Endothelial cell of umbilical vein (primary cell): ENCODE measurements at regions not wholly inside any gene's neighbourhood (a gene's known extent, or its start where the extent isn't known, plus 50 kb on each side); places are given as distances from the start of the nearest gene placed in this dataset.

Experiments
- BruUV-seq: library from RNA; stranded (reverse); fragments of 400-500 nt; replicated peaks from 2 replicates; lab custom pipeline; 2021; lab: Mats Ljungman, UMichigan
- CTCF ChIA-PET: fragments of 300-600, 350-600 bp; sonication (Branson Sonifier 250); formaldehyde crosslinking; loops from one replicate; lab custom pipeline; 2021; ENCODE audit warnings: antibody characterized with exemption, inconsistent platforms; lab: Charles Lee
- POLR2A ChIA-PET: fragments of 300-600, 350-600 bp; sonication (Branson Sonifier 250); formaldehyde crosslinking; loops from one replicate; lab custom pipeline; 2021; ENCODE audit warnings: antibody characterized with exemption, inconsistent platforms; lab: Charles Lee
- DNase-seq: peaks from one replicate; pipeline ENCODE4 v3.0.0-alpha.2; 2011; ENCODE audit warnings: low read depth, low spot score
- FAIRE-seq: peaks from 2 replicates; lab custom pipeline; 2011; peaks lifted over from hg19 to GRCh38; lab: Jason Lieb, UNC
- H2AFZ ChIP-seq: 2 replicates; pipeline ENCODE4 v1.6.0; 2012; ENCODE audit warnings: low read depth, low read length, control low read depth, inconsistent platforms
- H3K27ac ChIP-seq: 2 replicates; pipeline ENCODE4 v1.5.1; 2011; ENCODE audit warnings: low read depth, mild to moderate bottlenecking, control low read depth, low read length, moderate library complexity; ENCODE audit not compliant: insufficient read depth
- H3K27me3 ChIP-seq, 2 experiments: 2 replicates each; pipeline versions ENCODE4 v1.6.0 to v1.6.1; 2011; ENCODE audit warnings: low read length in 2 of 2, mixed read lengths in 1 of 2; ENCODE audit not compliant: control insufficient read depth in 2 of 2, insufficient read depth in 2 of 2
- H3K36me3 ChIP-seq, 2 experiments: 2 replicates in 1 of 2; 3 replicates in 1 of 2; pipeline ENCODE4 v1.5.1; 2011; ENCODE audit warnings: low read length in 2 of 2, mild to moderate bottlenecking in 1 of 2, moderate library complexity in 1 of 2; ENCODE audit not compliant: control insufficient read depth in 2 of 2, insufficient read depth in 2 of 2; ENCODE audit errors: extremely low read depth in 1 of 2
- H3K4me1 ChIP-seq: 3 replicates; pipeline ENCODE4 v1.5.1; 2011; ENCODE audit warnings: mild to moderate bottlenecking, low read length; ENCODE audit not compliant: control insufficient read depth, insufficient read depth; ENCODE audit errors: extremely low read depth
- H3K4me2 ChIP-seq: 2 replicates; pipeline ENCODE4 v1.6.1; 2011; ENCODE audit warnings: low read length, control low read depth, mixed read lengths; ENCODE audit not compliant: insufficient read depth
- H3K4me3 ChIP-seq, 3 experiments: fragments of 200-600 bp in 1 of 3; sonication (generic), shearing (Covaris generic) in 1 of 3; replicated peaks in 1 of 3; 2 replicates each; pipeline ENCODE4 v1.5.1; 2011 to 2016; ENCODE audit warnings: control low read depth in 3 of 3, low read length in 3 of 3, mild to moderate bottlenecking in 2 of 3, inconsistent platforms in 1 of 3, low read depth in 1 of 3, moderate library complexity in 1 of 3; ENCODE audit not compliant: insufficient read depth in 1 of 3
- H3K79me2 ChIP-seq: 2 replicates; pipeline ENCODE4 v1.6.0; 2012; ENCODE audit warnings: low read length, inconsistent platforms; ENCODE audit not compliant: control insufficient read depth, insufficient read depth
- H3K9ac ChIP-seq: replicated peaks from 2 replicates; pipeline ENCODE3; 2011; ENCODE audit warnings: low read length, control low read depth; ENCODE audit not compliant: insufficient read depth; ENCODE audit errors: extremely low read depth
- H3K9me1 ChIP-seq: replicated peaks from 3 replicates; pipeline ENCODE4 v1.6.0; 2011; ENCODE audit warnings: mild to moderate bottlenecking, low read length; ENCODE audit not compliant: control insufficient read depth, insufficient read depth; ENCODE audit errors: extremely low read depth
- H3K9me3 ChIP-seq: replicated peaks from 2 replicates; pipeline ENCODE4 v1.5.1; 2012; ENCODE audit warnings: low read length, inconsistent platforms; ENCODE audit not compliant: control insufficient read depth, insufficient read depth
- H4K20me1 ChIP-seq: replicated peaks from 2 replicates; pipeline ENCODE3; 2011; ENCODE audit warnings: mild to moderate bottlenecking, low read length; ENCODE audit not compliant: control insufficient read depth, insufficient read depth; ENCODE audit errors: extremely low read depth
- CTCF ChIP-seq, 2 donors: IDR thresholded peaks; 1 replicate in 1 of 2; 2 replicates in 1 of 2; pipeline ENCODE4 v1.5.1; 2011; ENCODE audit warnings: low read length in 2 of 2, mild to moderate bottlenecking in 2 of 2, moderate library complexity in 2 of 2, control low read depth in 1 of 2, inconsistent platforms in 1 of 2, low read depth in 1 of 2; ENCODE audit not compliant: insufficient read depth in 1 of 2; ENCODE audit errors: extremely low read depth in 1 of 2
- EZH2 ChIP-seq: IDR thresholded peaks from 2 replicates; pipeline ENCODE4 v1.6.1; 2012; ENCODE audit warnings: borderline replicate concordance, low read depth, mild to moderate bottlenecking, moderate library complexity, low read length, inconsistent platforms; ENCODE audit not compliant: severe bottlenecking
- FOS ChIP-seq: IDR thresholded peaks from 2 replicates; pipeline ENCODE4 v1.6.1; 2011; ENCODE audit warnings: mild to moderate bottlenecking, low read length, moderate library complexity, borderline replicate concordance; ENCODE audit not compliant: insufficient read depth
- GATA2 ChIP-seq: IDR thresholded peaks from 2 replicates; pipeline ENCODE4 v1.7.0; 2011; ENCODE audit warnings: low read depth, mild to moderate bottlenecking, moderate library complexity, mixed read lengths, low read length; ENCODE audit not compliant: insufficient read length, insufficient read depth
- JUN ChIP-seq: IDR thresholded peaks from 2 replicates; pipeline ENCODE4 v1.6.1; 2011; ENCODE audit warnings: borderline replicate concordance, low read depth; ENCODE audit not compliant: insufficient read length, insufficient read depth
- MYC ChIP-seq: IDR thresholded peaks from one replicate; pipeline ENCODE4 v1.6.1; 2011; ENCODE audit warnings: mild to moderate bottlenecking, low read depth, low read length
- POLR2A ChIP-seq: IDR thresholded peaks from 2 replicates; pipeline ENCODE4 v1.6.1; 2012; ENCODE audit warnings: low read depth, mild to moderate bottlenecking, control low read depth, low read length
- POLR2AphosphoS5 ChIP-seq: IDR thresholded peaks from 2 replicates; pipeline ENCODE4 v1.6.1; 2012; ENCODE audit warnings: low read depth, mild to moderate bottlenecking, control low read depth, low read length, moderate library complexity; ENCODE audit not compliant: insufficient read depth
- dilution Hi-C: fragments of 300-500 bp; cut with MboI; formaldehyde crosslinking; loops from one replicate; pipeline ENCODE4 v1.15.0; 2019; ENCODE audit warnings: low sequenced_read_pairs; ENCODE audit not compliant: extremely low pct_ligation_motif_present
- intact Hi-C: fragments of 100-400 bp; cut with micrococcal nuclease; formaldehyde crosslinking; loops from one replicate; pipeline ENCODE4 v1.10.0; 2022
- TF ChIP-seq, protein P1 (sequence below): IDR thresholded peaks from 2 replicates; pipeline ENCODE4 v1.6.1; 2011; ENCODE audit not compliant: insufficient read depth, insufficient read length

DNA sequence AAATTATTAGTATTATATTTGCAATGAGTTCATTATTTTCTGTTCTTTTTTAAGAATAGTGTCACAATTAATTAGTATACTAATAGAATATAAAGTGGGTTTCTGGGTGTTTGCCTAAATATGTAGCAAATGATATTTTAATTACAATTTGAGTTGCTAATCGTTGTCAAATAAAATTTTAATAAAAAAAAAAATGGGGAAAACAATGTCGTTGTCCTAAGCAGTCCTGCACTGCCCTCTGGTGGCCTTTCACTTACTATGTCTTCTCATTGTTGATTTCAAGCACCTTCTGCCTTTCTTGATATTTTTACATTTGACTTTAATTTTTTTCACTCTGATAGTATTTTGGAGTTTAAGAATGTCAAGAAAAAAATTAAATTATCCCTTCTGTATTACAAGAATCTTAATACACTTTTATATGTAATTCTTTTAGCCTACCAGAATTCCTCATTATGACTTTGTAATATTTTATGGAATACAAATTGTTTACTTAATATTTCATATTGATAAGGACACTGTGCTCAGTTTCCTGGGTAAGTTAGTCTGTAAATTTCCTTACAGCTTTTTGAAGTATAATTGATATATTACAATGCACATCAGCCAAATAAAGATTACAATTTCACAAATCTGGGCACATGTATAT, 104.5 kb upstream of the FMN2 start:
- TF ChIP-seq EZH2: no peak
- TF ChIP-seq CTCF (IDR thresholded peaks at IDR 0.05; ENCODE audit: extremely low read depth in 1 of 2, insufficient read depth in 1 of 2, low read depth in 1 of 2, low read length in 2 of 2): peak; percentile 49 to 54
- no peak for TF ChIP-seq MYC
- intact Hi-C loops: loop anchor here (1.0 kb wide), 1 partner anchor 36 kb away; no protein-coding TSS in a partner anchor
- FAIRE-seq (peak; percentile 67), DNase-seq (peak; percentile 24)
- dilution Hi-C loops: no loop called here
- Histone ChIP-seq H3K36me3 (no peaks in the 10 kb centered on the region), H3K27ac (no peak overlapping the region), H3K9me3 (no peaks in the 10 kb centered on the region), H3K4me3 (no peak overlapping the region), H3K4me2 (no peak overlapping the region), H3K79me2 (no peaks in the 10 kb centered on the region), H3K9ac (no peak overlapping the region), H2AFZ (no peak overlapping the region), H3K9me1 (no peaks in the 10 kb centered on the region), H4K20me1 (no peaks in the 10 kb centered on the region), H3K27me3 (no peaks in the 10 kb centered on the region), H3K4me1 (no peaks in the 10 kb centered on the region)
- CTCF ChIA-PET: interaction anchor here (1.3 kb wide), 1 partner anchor 18 kb away, joined by 3 read pairs; no protein-coding TSS in a partner anchor
- BruUV-seq: no TSS peak
- POLR2A ChIA-PET: no interaction called here

- Histone ChIP-seq H3K4me1 (no peaks in the 10 kb centered on the region), H3K36me3 (no peaks in the 10 kb centered on the region), H2AFZ (no peak overlapping the region), H4K20me1 (no peaks in the 10 kb centered on the region), H3K27ac (no peak overlapping the region), H3K9ac (no peak overlapping the region), H3K27me3 (no peaks in the 10 kb centered on the region), H3K9me1 (no peaks in the 10 kb centered on the region), H3K9me3 (no peaks in the 10 kb centered on the region), H3K4me2 (no peak overlapping the region), H3K4me3 (no peak overlapping the region), H3K79me2 (no peaks in the 10 kb centered on the region)
- no peak for DNase-seq
- no TSS peak for BruUV-seq
- CTCF ChIA-PET: interaction anchor here (2.3 kb wide), 1 partner anchor 38 kb away, joined by 9 read pairs; no protein-coding TSS in a partner anchor
- POLR2A ChIA-PET: no interaction called here
- TF ChIP-seq JUN: no peak
- TF ChIP-seq EZH2: no peak
- TF ChIP-seq POLR2A: no peak
- no peak for TF ChIP-seq MYC
- TF ChIP-seq POLR2AphosphoS5: no peak
- TF ChIP-seq, protein P1, sequence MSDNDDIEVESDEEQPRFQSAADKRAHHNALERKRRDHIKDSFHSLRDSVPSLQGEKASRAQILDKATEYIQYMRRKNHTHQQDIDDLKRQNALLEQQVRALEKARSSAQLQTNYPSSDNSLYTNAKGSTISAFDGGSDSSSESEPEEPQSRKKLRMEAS: no peak
- no peak for TF ChIP-seq FOS
- no peak for TF ChIP-seq GATA2
- TF ChIP-seq CTCF (IDR thresholded peaks at IDR 0.05; ENCODE audit: extremely low read depth in 1 of 2, insufficient read depth in 1 of 2, low read depth in 1 of 2, low read length in 2 of 2): no peak
- no peak for FAIRE-seq
- dilution Hi-C loops: no loop called here
- intact Hi-C loops: no loop called here
Measured at GRCh38 chr1:239989990-239990389, 101.7 kb upstream of the FMN2 start.
